ENCODE measurements at regions not wholly inside any gene's neighbourhood (a gene's known extent, or its start where the extent isn't known, plus 50 kb on each side); places are given as distances from the start of the nearest gene placed in this dataset.

- TF ChIP-seq CTCF (conservative IDR thresholded peaks at IDR 0.05 in 1 of 2, IDR thresholded peaks at IDR 0.05 in 1 of 2; ENCODE audit: extremely low read depth in 1 of 2, insufficient read depth in 1 of 2, low read depth in 1 of 2, low read length in 2 of 2) (no peak), EZH2 (IDR thresholded peaks at IDR 0.05; ENCODE audit: borderline replicate concordance, low read length) (no peak)
These were observed 107.7 kb upstream of the TMPRSS2 start for GRCh38 chr21:41615613-41616012.

Measured in mammary epithelial cell (primary cell).